ENCODE measurements at regions not wholly inside any gene's neighbourhood (a gene's known extent, or its start where the extent isn't known, plus 50 kb on each side); places are given as distances from the start of the nearest gene placed in this dataset.
"Not testable (repeated sequence)": the region's sequence is repeated elsewhere in the genome, so short reads cannot be mapped to it uniquely, and the experiment has no call there.

GRCh38 chr2:239594019-239594771 is 193.4 kb upstream of the HDAC4 start:
- no peak for TF ChIP-seq CTCF (IDR thresholded peaks at IDR 0.05; ENCODE audit: low read depth, low read length)

GRCh38 chr2:239593455-239593854 is 192.6 kb upstream of the HDAC4 start:
- no peak for DNase-seq (ENCODE audit: extremely low read depth, low read depth)
- TF ChIP-seq CTCF (IDR thresholded peaks at IDR 0.05; ENCODE audit: low read depth, low read length): no peak

More at GRCh38 chr2:239594019-239594771, 193.4 kb upstream of the HDAC4 start:
- no peak for DNase-seq (ENCODE audit: extremely low read depth, low read depth)

- DNase-seq (ENCODE audit: extremely low read depth, low read depth): not testable (repeated sequence)
Measured at GRCh38 chr2:239592629-239593290, 191.9 kb upstream of the HDAC4 start.

GRCh38 chr2:239590995-239591915 is 190.4 kb upstream of the HDAC4 start:
- no peak for TF ChIP-seq CTCF (IDR thresholded peaks at IDR 0.05; ENCODE audit: low read depth, low read length)
- DNase-seq (ENCODE audit: extremely low read depth, low read depth): no peak

- no peak for DNase-seq (ENCODE audit: extremely low read depth, low read depth)
- TF ChIP-seq CTCF (IDR thresholded peaks at IDR 0.05; ENCODE audit: low read depth, low read length): no peak
Measured at GRCh38 chr2:239590276-239590675, 189.5 kb upstream of the HDAC4 start.

GRCh38 chr2:239589833-239590232 is 189.0 kb upstream of the HDAC4 start:
- no peak for DNase-seq (ENCODE audit: extremely low read depth, low read depth)

More at GRCh38 chr2:239589833-239590232, 189.0 kb upstream of the HDAC4 start:
- TF ChIP-seq CTCF (IDR thresholded peaks at IDR 0.05; ENCODE audit: low read depth, low read length): no peak
